ENCODE measurements at regions not wholly inside any gene's neighbourhood (a gene's known extent, or its start where the extent isn't known, plus 50 kb on each side); places are given as distances from the start of the nearest gene placed in this dataset.

DNA sequence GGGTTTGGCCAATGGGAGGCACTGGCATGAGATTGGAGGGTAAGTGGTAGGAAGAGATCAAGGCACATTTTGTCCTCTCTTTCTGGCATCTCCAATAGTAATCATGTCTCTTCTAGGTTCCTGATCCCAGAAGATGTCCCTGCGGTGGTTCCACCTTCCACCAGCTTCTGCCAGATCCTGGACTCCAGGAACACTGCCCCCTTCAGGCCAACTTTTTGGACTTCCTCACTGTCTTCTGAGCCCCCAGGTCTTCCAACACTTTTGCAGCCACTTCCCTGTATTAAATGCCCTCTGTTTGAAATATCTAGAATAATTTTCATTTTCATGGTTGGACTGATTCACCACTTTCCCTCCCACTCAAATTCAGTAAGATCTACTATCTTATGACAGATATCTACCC, 60.9 kb downstream of the BAMBI start:
- H3K36me3 Mint-ChIP-seq (ENCODE audit: low read depth), result no peaks in the 10 kb centered on the region
- no peaks in the 10 kb centered on the region for H3K36me3 ChIP-seq (ENCODE audit: insufficient read depth)
- H3K27ac ChIP-seq (ENCODE audit: low read depth), result no peak overlapping the region
- no peaks in the 10 kb centered on the region for H3F3A ChIP-seq (replicated peaks; ENCODE audit: low read depth)
- TF ChIP-seq, protein P1, sequence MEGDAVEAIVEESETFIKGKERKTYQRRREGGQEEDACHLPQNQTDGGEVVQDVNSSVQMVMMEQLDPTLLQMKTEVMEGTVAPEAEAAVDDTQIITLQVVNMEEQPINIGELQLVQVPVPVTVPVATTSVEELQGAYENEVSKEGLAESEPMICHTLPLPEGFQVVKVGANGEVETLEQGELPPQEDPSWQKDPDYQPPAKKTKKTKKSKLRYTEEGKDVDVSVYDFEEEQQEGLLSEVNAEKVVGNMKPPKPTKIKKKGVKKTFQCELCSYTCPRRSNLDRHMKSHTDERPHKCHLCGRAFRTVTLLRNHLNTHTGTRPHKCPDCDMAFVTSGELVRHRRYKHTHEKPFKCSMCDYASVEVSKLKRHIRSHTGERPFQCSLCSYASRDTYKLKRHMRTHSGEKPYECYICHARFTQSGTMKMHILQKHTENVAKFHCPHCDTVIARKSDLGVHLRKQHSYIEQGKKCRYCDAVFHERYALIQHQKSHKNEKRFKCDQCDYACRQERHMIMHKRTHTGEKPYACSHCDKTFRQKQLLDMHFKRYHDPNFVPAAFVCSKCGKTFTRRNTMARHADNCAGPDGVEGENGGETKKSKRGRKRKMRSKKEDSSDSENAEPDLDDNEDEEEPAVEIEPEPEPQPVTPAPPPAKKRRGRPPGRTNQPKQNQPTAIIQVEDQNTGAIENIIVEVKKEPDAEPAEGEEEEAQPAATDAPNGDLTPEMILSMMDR (conservative IDR thresholded peaks at IDR 0.05; ENCODE audit: low read depth in 2 of 2), result peak; percentile 58 to 65
- TF ChIP-seq EZH2phosphoT487 (IDR thresholded peaks at IDR 0.05; ENCODE audit: unreplicated experiment), result no peak
- 0 out of 3 replicates have a peak, but pooled peaks cover 3% of the 10 kb centered on the region for H3K9me3 Mint-ChIP-seq
- H3K27me3 ChIP-seq (ENCODE audit: insufficient read depth), result no peaks in the 10 kb centered on the region
- no peaks in the 10 kb centered on the region for H3K4me1 Mint-ChIP-seq
- no peak for ATAC-seq
- no peaks in the 10 kb centered on the region for H3K4me1 ChIP-seq (ENCODE audit: insufficient read depth)
- no peak overlapping the region for H3K27ac Mint-ChIP-seq
- no peak overlapping the region for H3K4me3 Mint-ChIP-seq
- DNase-seq (ENCODE audit: low spot score), result peak; percentile 58
- H3K4me3 ChIP-seq, result no peak overlapping the region
- no peak overlapping the region for H3K4me2 ChIP-seq
- H2AFZ ChIP-seq, result no peak overlapping the region
- H4K20me1 ChIP-seq (replicated peaks; ENCODE audit: insufficient read depth), result no peaks in the 10 kb centered on the region
- 0 out of 2 replicates have a peak, but pooled peaks cover 9% of the 10 kb centered on the region for H3K9me2 ChIP-seq (ENCODE audit: insufficient read depth)
- peaks cover 5% of the 10 kb centered on the region for H3K27me3 Mint-ChIP-seq (ENCODE audit: insufficient read depth, low read depth, poor library complexity)
- H3K79me2 ChIP-seq (replicated peaks; ENCODE audit: insufficient read depth), result no peaks in the 10 kb centered on the region

DNA sequence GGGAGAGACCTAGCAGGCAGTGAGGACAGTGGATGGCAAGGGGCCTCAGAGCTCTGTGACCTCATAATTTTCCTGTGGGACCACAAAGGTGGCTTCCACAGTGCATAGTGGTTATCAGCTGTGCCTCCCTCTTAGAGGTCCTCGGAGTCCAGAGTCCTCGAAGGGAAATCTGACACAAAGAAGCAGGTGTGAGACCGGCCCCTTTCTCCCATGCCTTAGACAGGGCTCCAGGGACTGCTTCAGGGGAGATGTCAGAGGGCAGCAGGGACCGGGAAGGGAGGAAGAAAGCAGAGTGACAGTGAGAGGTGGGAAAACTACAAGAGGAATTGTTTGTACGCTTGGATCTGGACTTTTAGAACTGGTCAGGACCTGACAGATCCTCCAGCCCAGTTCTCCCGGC, 66.3 kb downstream of the BAMBI start:
- Histone ChIP-seq H3K4me3 (no peak overlapping the region), H3K9me2 (ENCODE audit: insufficient read depth) (0 out of 2 replicates have a peak, but pooled peaks cover 2% of the 10 kb centered on the region), H4K20me1 (replicated peaks; ENCODE audit: insufficient read depth) (no peaks in the 10 kb centered on the region), H3K36me3 (ENCODE audit: insufficient read depth) (no peaks in the 10 kb centered on the region; the same call in 1 of the 2 replicates), H3K4me1 (ENCODE audit: insufficient read depth) (peaks cover 10% of the 10 kb centered on the region; the same call in 1 of the 2 replicates), H3K27ac (ENCODE audit: low read depth) (no peak overlapping the region), H3F3A (replicated peaks; ENCODE audit: low read depth) (no peaks in the 10 kb centered on the region), H2AFZ (peak overlapping the region; percentile 29; the same call in 1 of the 2 replicates), H3K79me2 (replicated peaks; ENCODE audit: insufficient read depth) (no peaks in the 10 kb centered on the region), H3K27me3 (ENCODE audit: insufficient read depth) (no peaks in the 10 kb centered on the region), H3K4me2 (no peak overlapping the region)
- H3K36me3 Mint-ChIP-seq (ENCODE audit: low read depth), result peaks cover 14% of the 10 kb centered on the region; the same call in 2 of the 3 replicates
- DNase-seq (ENCODE audit: low spot score) (no peak), ATAC-seq (no peak; the same call in 2 of the 3 replicates)
- H3K27me3 Mint-ChIP-seq (ENCODE audit: insufficient read depth, low read depth, poor library complexity), result peaks cover under 1% of the 10 kb centered on the region
- no peak overlapping the region for H3K27ac Mint-ChIP-seq
- H3K4me3 Mint-ChIP-seq, result no peak overlapping the region
- peaks cover 12% of the 10 kb centered on the region; the same call in 2 of the 3 replicates for H3K9me3 Mint-ChIP-seq
- peaks cover 19% of the 10 kb centered on the region for H3K4me1 Mint-ChIP-seq
- TF ChIP-seq EZH2 (IDR thresholded peaks at IDR 0.05; ENCODE audit: low read depth, unreplicated experiment), result no peak
- TF ChIP-seq POLR2AphosphoS5 (IDR thresholded peaks at IDR 0.05; ENCODE audit: low read depth), result no peak
- TF ChIP-seq, protein P1 (conservative IDR thresholded peaks at IDR 0.05; ENCODE audit: low read depth in 2 of 2), result no peak
- TF ChIP-seq CREB1 (CRISPR knock-in tag; IDR thresholded peaks at IDR 0.05; ENCODE audit: low read depth), result no peak
- TF ChIP-seq STAT1 (IDR thresholded peaks at IDR 0.05; ENCODE audit: unreplicated experiment), result no peak
- TF ChIP-seq, protein P2, sequence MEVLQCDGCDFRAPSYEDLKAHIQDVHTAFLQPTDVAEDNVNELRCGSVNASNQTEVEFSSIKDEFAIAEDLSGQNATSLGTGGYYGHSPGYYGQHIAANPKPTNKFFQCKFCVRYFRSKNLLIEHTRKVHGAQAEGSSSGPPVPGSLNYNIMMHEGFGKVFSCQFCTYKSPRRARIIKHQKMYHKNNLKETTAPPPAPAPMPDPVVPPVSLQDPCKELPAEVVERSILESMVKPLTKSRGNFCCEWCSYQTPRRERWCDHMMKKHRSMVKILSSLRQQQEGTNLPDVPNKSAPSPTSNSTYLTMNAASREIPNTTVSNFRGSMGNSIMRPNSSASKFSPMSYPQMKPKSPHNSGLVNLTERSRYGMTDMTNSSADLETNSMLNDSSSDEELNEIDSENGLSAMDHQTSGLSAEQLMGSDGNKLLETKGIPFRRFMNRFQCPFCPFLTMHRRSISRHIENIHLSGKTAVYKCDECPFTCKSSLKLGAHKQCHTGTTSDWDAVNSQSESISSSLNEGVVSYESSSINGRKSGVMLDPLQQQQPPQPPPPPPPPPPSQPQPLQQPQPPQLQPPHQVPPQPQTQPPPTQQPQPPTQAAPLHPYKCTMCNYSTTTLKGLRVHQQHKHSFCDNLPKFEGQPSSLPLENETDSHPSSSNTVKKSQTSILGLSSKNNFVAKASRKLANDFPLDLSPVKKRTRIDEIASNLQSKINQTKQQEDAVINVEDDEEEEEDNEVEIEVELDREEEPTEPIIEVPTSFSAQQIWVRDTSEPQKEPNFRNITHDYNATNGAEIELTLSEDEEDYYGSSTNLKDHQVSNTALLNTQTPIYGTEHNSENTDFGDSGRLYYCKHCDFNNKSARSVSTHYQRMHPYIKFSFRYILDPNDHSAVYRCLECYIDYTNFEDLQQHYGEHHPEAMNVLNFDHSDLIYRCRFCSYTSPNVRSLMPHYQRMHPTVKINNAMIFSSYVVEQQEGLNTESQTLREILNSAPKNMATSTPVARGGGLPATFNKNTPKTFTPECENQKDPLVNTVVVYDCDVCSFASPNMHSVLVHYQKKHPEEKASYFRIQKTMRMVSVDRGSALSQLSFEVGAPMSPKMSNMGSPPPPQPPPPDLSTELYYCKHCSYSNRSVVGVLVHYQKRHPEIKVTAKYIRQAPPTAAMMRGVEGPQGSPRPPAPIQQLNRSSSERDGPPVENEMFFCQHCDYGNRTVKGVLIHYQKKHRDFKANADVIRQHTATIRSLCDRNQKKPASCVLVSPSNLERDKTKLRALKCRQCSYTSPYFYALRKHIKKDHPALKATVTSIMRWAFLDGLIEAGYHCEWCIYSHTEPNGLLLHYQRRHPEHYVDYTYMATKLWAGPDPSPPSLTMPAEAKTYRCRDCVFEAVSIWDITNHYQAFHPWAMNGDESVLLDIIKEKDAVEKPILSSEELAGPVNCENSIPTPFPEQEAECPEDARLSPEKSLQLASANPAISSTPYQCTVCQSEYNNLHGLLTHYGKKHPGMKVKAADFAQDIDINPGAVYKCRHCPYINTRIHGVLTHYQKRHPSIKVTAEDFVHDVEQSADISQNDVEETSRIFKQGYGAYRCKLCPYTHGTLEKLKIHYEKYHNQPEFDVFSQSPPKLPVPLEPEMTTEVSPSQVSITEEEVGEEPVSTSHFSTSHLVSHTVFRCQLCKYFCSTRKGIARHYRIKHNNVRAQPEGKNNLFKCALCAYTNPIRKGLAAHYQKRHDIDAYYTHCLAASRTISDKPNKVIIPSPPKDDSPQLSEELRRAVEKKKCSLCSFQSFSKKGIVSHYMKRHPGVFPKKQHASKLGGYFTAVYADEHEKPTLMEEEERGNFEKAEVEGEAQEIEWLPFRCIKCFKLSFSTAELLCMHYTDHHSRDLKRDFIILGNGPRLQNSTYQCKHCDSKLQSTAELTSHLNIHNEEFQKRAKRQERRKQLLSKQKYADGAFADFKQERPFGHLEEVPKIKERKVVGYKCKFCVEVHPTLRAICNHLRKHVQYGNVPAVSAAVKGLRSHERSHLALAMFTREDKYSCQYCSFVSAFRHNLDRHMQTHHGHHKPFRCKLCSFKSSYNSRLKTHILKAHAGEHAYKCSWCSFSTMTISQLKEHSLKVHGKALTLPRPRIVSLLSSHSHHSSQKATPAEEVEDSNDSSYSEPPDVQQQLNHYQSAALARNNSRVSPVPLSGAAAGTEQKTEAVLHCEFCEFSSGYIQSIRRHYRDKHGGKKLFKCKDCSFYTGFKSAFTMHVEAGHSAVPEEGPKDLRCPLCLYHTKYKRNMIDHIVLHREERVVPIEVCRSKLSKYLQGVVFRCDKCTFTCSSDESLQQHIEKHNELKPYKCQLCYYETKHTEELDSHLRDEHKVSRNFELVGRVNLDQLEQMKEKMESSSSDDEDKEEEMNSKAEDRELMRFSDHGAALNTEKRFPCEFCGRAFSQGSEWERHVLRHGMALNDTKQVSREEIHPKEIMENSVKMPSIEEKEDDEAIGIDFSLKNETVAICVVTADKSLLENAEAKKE (CRISPR knock-in tag; IDR thresholded peaks at IDR 0.05), result no peak
- no peak for TF ChIP-seq NANOG (IDR thresholded peaks at IDR 0.05; ENCODE audit: borderline replicate concordance)

All from GM23338 (cell line).